ENCODE measurements at regions not wholly inside any gene's neighbourhood (a gene's known extent, or its start where the extent isn't known, plus 50 kb on each side); places are given as distances from the start of the nearest gene placed in this dataset.
A peak's percentile ranks its signal among the peaks of the same experiment; 100 is the strongest.

DNA sequence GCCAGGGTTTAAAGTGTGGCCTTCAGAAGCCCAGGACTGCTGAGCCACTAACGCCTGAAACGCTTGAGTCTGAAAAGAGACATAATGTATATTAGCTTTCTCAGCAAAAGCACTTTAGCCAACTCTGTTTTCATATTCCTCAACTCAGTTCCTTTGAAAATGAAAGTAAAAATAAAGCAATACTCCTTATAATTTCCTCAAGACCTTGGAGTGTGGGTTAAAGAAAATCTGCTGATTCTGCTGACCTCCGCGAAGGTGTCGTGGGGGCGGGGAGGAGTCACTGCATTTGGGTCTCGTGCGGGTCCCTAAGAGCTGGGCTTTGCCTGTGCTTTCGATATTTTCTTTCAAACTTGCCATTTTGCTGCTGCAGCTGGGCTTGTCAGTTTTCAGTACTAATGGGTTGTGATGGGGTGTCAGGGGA, 142.2 kb upstream of the ARID1B start:
- H3K9me3 ChIP-seq (ENCODE audit: control insufficient read depth, insufficient read depth, low read length) = no peaks in the 10 kb centered on the region
- peaks cover 6% of the 10 kb centered on the region for H3K4me1 ChIP-seq (ENCODE audit: control insufficient read depth, insufficient read depth, low read length)
- no peak overlapping the region for H3K4me3 ChIP-seq (ENCODE audit: low read depth, low read length)
- no peaks in the 10 kb centered on the region for H3K27me3 ChIP-seq (ENCODE audit: control insufficient read depth, insufficient read depth, low read length)
- 49% methylated on average over 4 of the region's 9 CpGs for WGBS (ENCODE audit: insufficient coverage)
- DNase-seq (ENCODE audit: low read depth in 4 of 6, low spot score in 6 of 6) = no peak
- H3K27ac ChIP-seq (ENCODE audit: low read depth, low read length) = no peak overlapping the region
- H3K36me3 ChIP-seq (ENCODE audit: control insufficient read depth, insufficient read depth, low read length) = no peaks in the 10 kb centered on the region

DNA sequence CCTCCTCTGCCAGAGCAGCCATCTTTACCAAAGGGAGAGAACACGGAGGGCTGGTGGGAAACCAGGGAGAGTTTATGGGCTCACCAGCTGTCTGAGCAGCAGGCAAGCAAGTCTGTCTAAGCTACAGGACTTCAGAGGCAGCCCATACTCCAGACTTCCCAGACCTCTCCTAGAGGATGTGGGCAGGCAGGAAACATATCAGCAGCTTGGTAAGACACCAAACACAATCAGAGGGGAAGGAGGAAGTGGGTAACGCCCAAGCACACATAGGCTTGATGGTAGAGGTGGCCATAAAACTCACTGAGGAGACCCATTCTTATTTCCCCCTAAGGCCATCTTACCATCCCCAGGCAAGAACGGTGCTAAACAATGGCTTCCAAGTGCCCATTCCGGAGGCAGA, 143.1 kb upstream of the ARID1B start:
- DNase-seq (ENCODE audit: low read depth in 4 of 6, low spot score in 6 of 6) = no peak
- Histone ChIP-seq H3K9me3 (ENCODE audit: control insufficient read depth, insufficient read depth, low read length) (no peaks in the 10 kb centered on the region), H3K27me3 (ENCODE audit: control insufficient read depth, insufficient read depth, low read length) (no peaks in the 10 kb centered on the region), H3K27ac (ENCODE audit: low read depth, low read length) (no peak overlapping the region), H3K4me1 (ENCODE audit: control insufficient read depth, insufficient read depth, low read length) (peaks cover 6% of the 10 kb centered on the region), H3K4me3 (ENCODE audit: low read depth, low read length) (no peak overlapping the region), H3K36me3 (ENCODE audit: control insufficient read depth, insufficient read depth, low read length) (no peaks in the 10 kb centered on the region)
- WGBS (ENCODE audit: insufficient coverage) = 71% methylated on average over 2 of the region's 4 CpGs

DNA sequence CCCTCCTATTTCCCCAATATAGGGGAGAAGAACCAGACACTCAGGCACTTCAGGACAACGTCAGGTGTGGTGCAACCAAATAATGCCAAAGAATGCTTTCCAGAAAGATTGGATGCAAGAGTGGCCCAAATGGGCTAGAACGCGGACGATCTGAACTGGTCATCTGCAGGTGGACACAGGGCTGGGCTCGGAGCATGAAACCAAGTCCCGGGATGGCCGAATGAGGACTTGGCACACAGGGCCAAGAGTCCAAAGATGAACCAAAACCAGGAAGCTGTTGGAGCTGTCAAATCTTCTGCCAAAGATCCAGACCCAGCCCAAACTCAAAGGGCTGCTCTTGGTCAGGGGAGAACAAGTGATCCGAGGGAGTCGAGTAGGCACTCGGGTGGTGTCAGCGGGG, 143.9 kb upstream of the ARID1B start:
- Histone ChIP-seq H3K27me3 (ENCODE audit: control insufficient read depth, insufficient read depth, low read length) (no peaks in the 10 kb centered on the region), H3K27ac (ENCODE audit: low read depth, low read length) (no peak overlapping the region), H3K4me1 (ENCODE audit: control insufficient read depth, insufficient read depth, low read length) (peaks cover 6% of the 10 kb centered on the region), H3K4me3 (ENCODE audit: low read depth, low read length) (no peak overlapping the region), H3K36me3 (ENCODE audit: control insufficient read depth, insufficient read depth, low read length) (no peaks in the 10 kb centered on the region), H3K9me3 (ENCODE audit: control insufficient read depth, insufficient read depth, low read length) (no peaks in the 10 kb centered on the region)
- DNase-seq (ENCODE audit: low read depth in 4 of 6, low spot score in 6 of 6) = no peak
- WGBS (ENCODE audit: insufficient coverage) = 97% methylated on average over 11 of the region's 11 CpGs

DNA sequence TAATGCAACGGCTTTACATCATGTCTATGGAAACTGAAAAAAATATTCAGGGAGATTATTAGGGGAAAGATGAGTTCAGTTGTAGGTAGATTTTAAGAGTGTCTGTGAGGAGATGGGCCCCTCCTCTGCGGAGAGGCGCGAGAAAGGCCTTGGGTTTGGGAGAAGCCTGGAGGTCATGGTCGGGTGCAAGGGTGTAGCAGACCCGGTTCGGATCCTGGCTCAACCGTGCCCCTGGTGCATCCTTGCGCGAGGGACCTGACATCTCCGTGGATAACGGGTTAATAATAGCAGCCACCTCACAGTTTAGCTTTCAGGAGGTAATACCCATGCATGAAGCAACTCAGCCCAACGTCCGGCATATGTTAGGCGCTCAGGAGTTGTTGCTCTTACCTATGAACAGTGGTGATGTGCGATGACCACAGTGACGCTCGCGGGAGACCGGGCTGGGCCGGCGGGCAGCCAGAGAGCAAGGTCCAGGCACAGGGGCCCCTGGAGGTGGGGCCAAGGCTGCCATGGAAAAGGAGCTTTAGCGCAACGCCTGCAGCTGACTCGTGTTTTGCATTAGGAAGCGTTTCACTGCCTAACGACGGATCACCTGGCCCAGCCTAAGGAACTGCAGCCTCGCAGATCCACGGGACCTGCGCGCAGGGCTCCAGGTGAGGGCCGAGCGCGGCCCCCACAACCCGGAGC, 146.4 kb upstream of the ARID1B start:
- H3K27me3 ChIP-seq (ENCODE audit: control insufficient read depth, insufficient read depth, low read length) = no peaks in the 10 kb centered on the region
- H3K4me3 ChIP-seq (ENCODE audit: low read depth, low read length) = no peak overlapping the region
- no peak overlapping the region for H3K27ac ChIP-seq (ENCODE audit: low read depth, low read length)
- WGBS (ENCODE audit: insufficient coverage) = 93% methylated on average over 35 of the region's 36 CpGs
- H3K36me3 ChIP-seq (ENCODE audit: control insufficient read depth, insufficient read depth, low read length) = no peaks in the 10 kb centered on the region
- DNase-seq (ENCODE audit: low read depth in 4 of 6, low spot score in 6 of 6) = no peak
- peaks cover 6% of the 10 kb centered on the region for H3K4me1 ChIP-seq (ENCODE audit: control insufficient read depth, insufficient read depth, low read length)
- no peaks in the 10 kb centered on the region for H3K9me3 ChIP-seq (ENCODE audit: control insufficient read depth, insufficient read depth, low read length)

DNA sequence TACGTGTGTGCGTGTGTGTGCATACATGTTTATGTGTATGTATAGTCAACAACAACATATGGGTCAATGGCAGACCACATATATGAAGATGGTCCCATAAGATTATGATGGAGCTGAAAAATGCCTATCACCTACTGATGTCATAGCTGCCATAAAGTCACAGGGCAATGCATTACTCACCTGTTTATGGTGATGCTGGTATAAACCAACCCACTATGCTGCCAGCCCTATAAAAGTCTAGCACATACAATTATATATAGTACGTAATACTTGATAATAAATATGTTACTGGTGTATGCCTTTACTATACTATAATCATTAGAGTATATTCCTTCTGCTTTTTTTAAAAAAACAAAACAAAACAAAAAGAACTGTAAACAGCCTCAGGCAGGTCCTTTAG, 148.4 kb upstream of the ARID1B start:
- Histone ChIP-seq H3K27ac (ENCODE audit: low read depth, low read length) (no peak overlapping the region), H3K27me3 (ENCODE audit: control insufficient read depth, insufficient read depth, low read length) (no peaks in the 10 kb centered on the region), H3K36me3 (ENCODE audit: control insufficient read depth, insufficient read depth, low read length) (no peaks in the 10 kb centered on the region), H3K4me3 (ENCODE audit: low read depth, low read length) (no peak overlapping the region), H3K4me1 (ENCODE audit: control insufficient read depth, insufficient read depth, low read length) (no peaks in the 10 kb centered on the region), H3K9me3 (ENCODE audit: control insufficient read depth, insufficient read depth, low read length) (no peaks in the 10 kb centered on the region)
- no peak for DNase-seq (ENCODE audit: low read depth in 4 of 6, low spot score in 6 of 6)
- WGBS (ENCODE audit: insufficient coverage) = no CpG with 5 or more reads among the region's 3 CpGs

DNA sequence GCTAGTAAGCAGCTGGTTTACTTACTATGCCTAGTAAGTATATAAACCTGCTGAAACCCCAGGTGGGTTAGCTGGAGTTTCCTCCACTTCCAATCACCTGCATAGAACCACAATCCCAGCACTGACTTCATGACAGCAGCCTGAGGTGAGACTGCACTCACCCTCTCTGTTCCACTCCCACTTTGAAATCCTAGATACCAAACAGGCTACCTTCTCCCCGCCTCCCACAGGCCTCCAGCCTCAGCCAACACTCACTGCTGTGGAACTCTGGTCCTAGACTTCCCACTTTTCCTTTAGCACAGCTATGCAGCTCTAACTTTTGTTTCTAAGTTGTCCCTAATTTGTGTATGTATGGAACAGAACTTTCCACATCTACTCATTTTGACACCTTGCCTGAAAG, 149.7 kb upstream of the ARID1B start:
- H3K36me3 ChIP-seq (ENCODE audit: control insufficient read depth, insufficient read depth, low read length) = no peaks in the 10 kb centered on the region
- no peak overlapping the region for H3K4me3 ChIP-seq (ENCODE audit: low read depth, low read length)
- no CpG with 5 or more reads among the region's 1 CpG for WGBS (ENCODE audit: insufficient coverage)
- no peaks in the 10 kb centered on the region for H3K4me1 ChIP-seq (ENCODE audit: control insufficient read depth, insufficient read depth, low read length)
- no peaks in the 10 kb centered on the region for H3K9me3 ChIP-seq (ENCODE audit: control insufficient read depth, insufficient read depth, low read length)
- H3K27me3 ChIP-seq (ENCODE audit: control insufficient read depth, insufficient read depth, low read length) = no peaks in the 10 kb centered on the region
- H3K27ac ChIP-seq (ENCODE audit: low read depth, low read length) = no peak overlapping the region
- DNase-seq (ENCODE audit: low read depth in 4 of 6, low spot score in 6 of 6) = no peak

DNA sequence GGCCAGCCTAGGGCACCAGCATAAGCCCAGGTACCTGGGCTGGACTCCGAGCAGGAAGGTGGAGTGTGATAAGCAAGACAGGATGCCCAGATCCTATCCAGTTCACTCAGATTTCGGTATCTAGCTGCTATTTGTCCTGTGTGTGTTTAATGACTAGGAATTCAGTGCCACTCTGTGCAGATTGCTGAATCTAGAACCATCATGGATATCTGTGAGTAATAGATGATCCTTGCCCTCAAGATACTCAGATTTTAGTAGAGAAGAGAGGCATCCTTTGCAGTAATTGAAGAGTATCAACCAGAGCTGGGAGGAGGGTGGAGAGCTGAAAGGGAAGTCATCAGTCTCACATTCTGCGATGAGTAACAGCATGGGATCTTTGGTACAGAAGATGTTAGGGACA, 155.0 kb upstream of the ARID1B start:
- H3K9me3 ChIP-seq (ENCODE audit: control insufficient read depth, insufficient read depth, low read length) = no peaks in the 10 kb centered on the region
- H3K4me1 ChIP-seq (ENCODE audit: control insufficient read depth, insufficient read depth, low read length) = peaks cover 6% of the 10 kb centered on the region
- no peak overlapping the region for H3K27ac ChIP-seq (ENCODE audit: low read depth, low read length)
- no peak for DNase-seq (ENCODE audit: low read depth in 4 of 6, low spot score in 6 of 6)
- H3K4me3 ChIP-seq (ENCODE audit: low read depth, low read length) = no peak overlapping the region
- WGBS (ENCODE audit: insufficient coverage) = 65% methylated on average over 2 of the region's 3 CpGs
- H3K36me3 ChIP-seq (ENCODE audit: control insufficient read depth, insufficient read depth, low read length) = no peaks in the 10 kb centered on the region
- no peaks in the 10 kb centered on the region for H3K27me3 ChIP-seq (ENCODE audit: control insufficient read depth, insufficient read depth, low read length)

DNA sequence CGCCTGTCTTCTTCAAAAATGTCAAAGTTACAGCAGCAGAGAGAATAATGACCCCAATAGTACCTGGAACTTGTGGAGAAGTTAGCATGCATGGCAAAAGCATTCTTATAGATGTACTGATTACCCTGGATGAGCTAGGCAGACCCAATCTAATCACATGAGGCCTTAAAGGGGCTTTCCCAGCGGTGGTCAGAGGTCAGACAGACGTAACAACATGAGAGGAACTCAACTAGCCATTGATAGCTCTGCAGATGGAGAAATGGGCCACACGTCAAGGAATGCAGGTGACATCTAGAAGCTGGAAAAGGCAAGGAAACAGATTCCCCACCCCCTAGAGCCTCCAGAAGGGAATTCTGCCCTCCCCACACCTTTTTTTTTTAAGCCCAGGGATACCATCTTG, 156.8 kb upstream of the ARID1B start:
- Histone ChIP-seq H3K36me3 (ENCODE audit: control insufficient read depth, insufficient read depth, low read length) (no peaks in the 10 kb centered on the region), H3K27ac (ENCODE audit: low read depth, low read length) (no peak overlapping the region), H3K9me3 (ENCODE audit: control insufficient read depth, insufficient read depth, low read length) (no peaks in the 10 kb centered on the region), H3K4me3 (ENCODE audit: low read depth, low read length) (no peak overlapping the region), H3K4me1 (ENCODE audit: control insufficient read depth, insufficient read depth, low read length) (peaks cover 6% of the 10 kb centered on the region), H3K27me3 (ENCODE audit: control insufficient read depth, insufficient read depth, low read length) (no peaks in the 10 kb centered on the region)
- no peak for DNase-seq (ENCODE audit: low read depth in 4 of 6, low spot score in 6 of 6)
- WGBS (ENCODE audit: insufficient coverage) = 96% methylated on average over 3 of the region's 4 CpGs

DNA sequence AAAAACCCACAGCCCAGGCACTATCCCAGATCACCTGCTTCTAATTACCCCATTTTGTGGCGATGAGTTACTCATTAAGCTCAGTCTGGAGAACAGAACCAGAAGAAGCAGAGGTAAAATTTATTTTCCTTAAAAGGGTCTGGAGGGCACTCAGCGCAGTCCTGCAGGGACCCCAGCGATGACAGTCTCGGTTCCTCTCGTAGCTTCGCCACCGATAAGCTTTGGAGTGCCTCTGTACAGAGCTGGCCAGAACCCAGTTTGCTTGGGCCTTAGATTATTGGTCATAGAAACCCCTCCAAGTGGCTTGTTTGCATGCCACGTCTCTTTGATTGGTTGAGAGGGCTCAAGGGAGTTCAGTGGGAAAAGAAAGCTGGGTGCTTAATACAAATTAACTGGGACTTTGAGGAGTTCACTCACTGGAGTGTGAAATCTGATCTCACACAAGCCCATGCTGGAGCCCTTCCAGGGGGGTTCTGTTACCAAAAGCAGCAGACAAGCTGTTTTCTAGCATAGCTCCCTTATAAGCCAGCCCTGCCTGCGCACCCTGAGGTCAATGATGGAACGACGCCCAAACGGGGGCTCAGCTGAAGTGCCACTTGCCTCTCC, 158.5 kb upstream of the ARID1B start:
- no peaks in the 10 kb centered on the region for H3K27me3 ChIP-seq (ENCODE audit: control insufficient read depth, insufficient read depth, low read length)
- peak in 2 of 6 donors; percentile 64 to 77 for DNase-seq (ENCODE audit: low read depth in 4 of 6, low spot score in 6 of 6)
- peaks cover 5% of the 10 kb centered on the region for H3K9me3 ChIP-seq (ENCODE audit: control insufficient read depth, insufficient read depth, low read length)
- H3K4me1 ChIP-seq (ENCODE audit: control insufficient read depth, insufficient read depth, low read length) = peaks cover 6% of the 10 kb centered on the region
- H3K36me3 ChIP-seq (ENCODE audit: control insufficient read depth, insufficient read depth, low read length) = no peaks in the 10 kb centered on the region
- WGBS (ENCODE audit: insufficient coverage) = 46% methylated on average over 11 of the region's 12 CpGs
- no peak overlapping the region for H3K27ac ChIP-seq (ENCODE audit: low read depth, low read length)
- no peak overlapping the region for H3K4me3 ChIP-seq (ENCODE audit: low read depth, low read length)

DNA sequence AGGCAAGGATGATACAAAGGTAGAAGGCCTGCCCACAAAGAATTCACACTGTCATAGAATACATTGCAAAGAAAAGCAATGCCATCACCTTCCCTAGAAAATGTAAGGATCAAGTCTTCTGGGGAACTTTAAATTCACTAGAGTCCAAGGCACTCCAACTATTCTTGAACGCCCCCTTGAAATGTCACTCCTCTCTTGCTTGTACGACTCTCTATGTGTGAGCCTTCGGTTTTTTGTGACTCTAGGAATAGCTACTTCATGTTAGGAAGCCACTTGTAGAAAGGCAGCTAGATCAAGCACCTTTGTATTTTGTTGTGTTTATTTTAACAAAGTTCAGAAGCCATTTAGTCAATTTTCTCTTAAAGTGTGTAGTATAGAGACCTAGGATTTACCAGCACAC, 159.2 kb upstream of the ARID1B start:
- Histone ChIP-seq H3K9me3 (ENCODE audit: control insufficient read depth, insufficient read depth, low read length) (peaks cover 6% of the 10 kb centered on the region), H3K27ac (ENCODE audit: low read depth, low read length) (no peak overlapping the region), H3K27me3 (ENCODE audit: control insufficient read depth, insufficient read depth, low read length) (no peaks in the 10 kb centered on the region), H3K36me3 (ENCODE audit: control insufficient read depth, insufficient read depth, low read length) (no peaks in the 10 kb centered on the region), H3K4me1 (ENCODE audit: control insufficient read depth, insufficient read depth, low read length) (peaks cover 6% of the 10 kb centered on the region), H3K4me3 (ENCODE audit: low read depth, low read length) (no peak overlapping the region)
- no peak for DNase-seq (ENCODE audit: low read depth in 4 of 6, low spot score in 6 of 6)
- no CpG with 5 or more reads among the region's 3 CpGs for WGBS (ENCODE audit: insufficient coverage)
